ENCODE measurements at regions not wholly inside any gene's neighbourhood (a gene's known extent, or its start where the extent isn't known, plus 50 kb on each side); places are given as distances from the start of the nearest gene placed in this dataset.
"Not testable (repeated sequence)": the region's sequence is repeated elsewhere in the genome, so short reads cannot be mapped to it uniquely, and the experiment has no call there.

- CTCF ChIA-PET = no interaction called here
- ATAC-seq (no peak), DNase-seq (no peak)
- Mint-ChIP-seq H3K4me1 (peaks cover 4% of the 10 kb centered on the region), H3K27me3 (peaks cover 6% of the 10 kb centered on the region), H3K27ac (no peak overlapping the region), H3K9me3 (ENCODE audit: low read depth) (no peaks in the 10 kb centered on the region), H3K4me3 (no peak overlapping the region), H3K36me3 (peaks cover 2% of the 10 kb centered on the region)
Observed at GRCh38 chr7:106573738-106574137, 87.2 kb downstream of the CCDC71L start.

GRCh38 chr7:106573125-106573663 is 87.8 kb downstream of the CCDC71L start:
- peaks cover 7% of the 10 kb centered on the region for H3K4me1 Mint-ChIP-seq
- CTCF ChIA-PET = no interaction called here
- peaks cover 2% of the 10 kb centered on the region for H3K36me3 Mint-ChIP-seq
- H3K4me3 Mint-ChIP-seq = no peak overlapping the region
- H3K9me3 Mint-ChIP-seq (ENCODE audit: low read depth) = no peaks in the 10 kb centered on the region
- ATAC-seq (no peak), DNase-seq (no peak)
- no peak overlapping the region for H3K27ac Mint-ChIP-seq
- H3K27me3 Mint-ChIP-seq = peaks cover 6% of the 10 kb centered on the region

GRCh38 chr7:106572394-106573124 is 88.4 kb downstream of the CCDC71L start:
- Mint-ChIP-seq H3K27ac (no peak overlapping the region), H3K4me3 (no peak overlapping the region), H3K36me3 (peaks cover 2% of the 10 kb centered on the region), H3K4me1 (peaks cover 7% of the 10 kb centered on the region), H3K9me3 (ENCODE audit: low read depth) (peaks cover 5% of the 10 kb centered on the region), H3K27me3 (peaks cover 6% of the 10 kb centered on the region)
- DNase-seq (no peak), ATAC-seq (no peak)
- CTCF ChIA-PET = interaction anchor here (1.8 kb wide), 1 partner anchor 13 kb away, joined by 6 read pairs; no protein-coding TSS in a partner anchor

- Mint-ChIP-seq H3K9me3 (ENCODE audit: low read depth) (peaks cover 8% of the 10 kb centered on the region), H3K4me1 (peaks cover 7% of the 10 kb centered on the region), H3K27me3 (peaks cover 6% of the 10 kb centered on the region), H3K27ac (no peak overlapping the region), H3K4me3 (no peak overlapping the region), H3K36me3 (peaks cover 2% of the 10 kb centered on the region)
- CTCF ChIA-PET = interaction anchor here (1.8 kb wide), 1 partner anchor 14 kb away, joined by 6 read pairs; no protein-coding TSS in a partner anchor
- DNase-seq (no peak), ATAC-seq (no peak)
Observed at GRCh38 chr7:106571563-106571962, 89.4 kb downstream of the CCDC71L start.

- ATAC-seq = no peak
- peaks cover 3% of the 10 kb centered on the region for H3K27me3 Mint-ChIP-seq
- H3K27ac Mint-ChIP-seq = no peak overlapping the region
- no peak for DNase-seq
- H3K4me1 Mint-ChIP-seq = peaks cover 7% of the 10 kb centered on the region
- CTCF ChIA-PET = interaction anchor here (1.8 kb wide), 1 partner anchor 15 kb away, joined by 6 read pairs; no protein-coding TSS in a partner anchor
- peaks cover 8% of the 10 kb centered on the region for H3K9me3 Mint-ChIP-seq (ENCODE audit: low read depth)
- H3K36me3 Mint-ChIP-seq = peaks cover 2% of the 10 kb centered on the region
- no peak overlapping the region for H3K4me3 Mint-ChIP-seq
Observed at GRCh38 chr7:106570948-106571418, 90.0 kb downstream of the CCDC71L start.

- no peak for DNase-seq
- CTCF ChIA-PET = no interaction called here
- peaks cover 3% of the 10 kb centered on the region for H3K27me3 Mint-ChIP-seq
- peaks cover 7% of the 10 kb centered on the region for H3K4me1 Mint-ChIP-seq
- peaks cover 8% of the 10 kb centered on the region for H3K9me3 Mint-ChIP-seq (ENCODE audit: low read depth)
- H3K36me3 Mint-ChIP-seq = peaks cover 2% of the 10 kb centered on the region
- H3K27ac Mint-ChIP-seq = no peak overlapping the region
- no peak for ATAC-seq
- no peak overlapping the region for H3K4me3 Mint-ChIP-seq
Observed at GRCh38 chr7:106570146-106570545, 90.8 kb downstream of the CCDC71L start.

GRCh38 chr7:106569500-106569929 is 91.4 kb downstream of the CCDC71L start:
- Mint-ChIP-seq H3K27ac (no peak overlapping the region), H3K36me3 (peaks cover 3% of the 10 kb centered on the region), H3K4me1 (peaks cover 7% of the 10 kb centered on the region), H3K4me3 (no peak overlapping the region), H3K27me3 (no peaks in the 10 kb centered on the region), H3K9me3 (ENCODE audit: low read depth) (peaks cover 8% of the 10 kb centered on the region)
- no peak for ATAC-seq
- CTCF ChIA-PET = no interaction called here
- DNase-seq = no peak

- H3K4me3 Mint-ChIP-seq = no peak overlapping the region
- H3K36me3 Mint-ChIP-seq = peaks cover 3% of the 10 kb centered on the region
- peaks cover 8% of the 10 kb centered on the region for H3K9me3 Mint-ChIP-seq (ENCODE audit: low read depth)
- H3K4me1 Mint-ChIP-seq = peaks cover 7% of the 10 kb centered on the region
- CTCF ChIA-PET = interaction anchor here (0.6 kb wide), 1 partner anchor 81 kb away, joined by 3 read pairs; no protein-coding TSS in a partner anchor
- H3K27me3 Mint-ChIP-seq = no peaks in the 10 kb centered on the region
- ATAC-seq (no peak), DNase-seq (no peak)
- H3K27ac Mint-ChIP-seq = no peak overlapping the region
Observed at GRCh38 chr7:106568680-106569499, 92.1 kb downstream of the CCDC71L start.

- Mint-ChIP-seq H3K27me3 (no peaks in the 10 kb centered on the region), H3K4me3 (no peak overlapping the region)
Observed at GRCh38 chr7:106568002-106568679, 92.8 kb downstream of the CCDC71L start.

GRCh38 chr7:106567204-106568001 is 93.6 kb downstream of the CCDC71L start:
- H3K9me3 Mint-ChIP-seq (ENCODE audit: low read depth); H3K36me3 Mint-ChIP-seq: not testable (repeated sequence)

More at GRCh38 chr7:106568002-106568679, 92.8 kb downstream of the CCDC71L start:
- CTCF ChIA-PET = interaction anchor here (0.6 kb wide), 1 partner anchor 80 kb away, joined by 3 read pairs; no protein-coding TSS in a partner anchor
- DNase-seq (no peak), ATAC-seq (no peak)
- Mint-ChIP-seq H3K36me3 (peaks cover 3% of the 10 kb centered on the region), H3K27ac (no peak overlapping the region), H3K4me1 (peaks cover 7% of the 10 kb centered on the region), H3K9me3 (ENCODE audit: low read depth) (peaks cover 8% of the 10 kb centered on the region)

GRCh38 chr7:106566672-106567071 is 94.3 kb downstream of the CCDC71L start:
- no peak for ATAC-seq
- DNase-seq = no peak
- CTCF ChIA-PET = interaction anchor here (0.5 to 0.9 kb wide), 2 partner anchors 11 to 326 kb away, joined by 3 read pairs; no protein-coding TSS in a partner anchor
- Mint-ChIP-seq H3K9me3 (ENCODE audit: low read depth) (peaks cover 8% of the 10 kb centered on the region), H3K4me1 (peaks cover 10% of the 10 kb centered on the region), H3K27ac (no peak overlapping the region), H3K4me3 (no peak overlapping the region), H3K36me3 (peaks cover 3% of the 10 kb centered on the region), H3K27me3 (no peaks in the 10 kb centered on the region)

More at GRCh38 chr7:106567204-106568001, 93.6 kb downstream of the CCDC71L start:
- CTCF ChIA-PET = interaction anchor here (0.9 kb wide), 1 partner anchor 12 kb away, joined by 3 read pairs; no protein-coding TSS in a partner anchor
- not testable (repeated sequence) for DNase-seq, ATAC-seq, H3K27me3 Mint-ChIP-seq, H3K27ac Mint-ChIP-seq, H3K4me1 Mint-ChIP-seq, H3K4me3 Mint-ChIP-seq

GRCh38 chr7:106566196-106566595 is 94.8 kb downstream of the CCDC71L start:
- H3K36me3 Mint-ChIP-seq = peaks cover 3% of the 10 kb centered on the region
- DNase-seq (no peak), ATAC-seq (no peak)
- no peaks in the 10 kb centered on the region for H3K27me3 Mint-ChIP-seq
- CTCF ChIA-PET = interaction anchor here (0.5 to 0.9 kb wide), 2 partner anchors 11 to 325 kb away, joined by 3 read pairs; no protein-coding TSS in a partner anchor
- H3K4me1 Mint-ChIP-seq = peaks cover 13% of the 10 kb centered on the region
- peaks cover 8% of the 10 kb centered on the region for H3K9me3 Mint-ChIP-seq (ENCODE audit: low read depth)
- no peak overlapping the region for H3K27ac Mint-ChIP-seq
- no peak overlapping the region for H3K4me3 Mint-ChIP-seq

All from activated CD8-positive, alpha-beta memory T cell treated with anti-CD3 and anti-CD28 coated beads, Interleukin-2, amount 10 ng/mL, durations not matched to agents 7 days and 5 days (primary cell).